OCI-LY3 (cell line): ENCODE measurements at regions not wholly inside any gene's neighbourhood (a gene's known extent, or its start where the extent isn't known, plus 50 kb on each side); places are given as distances from the start of the nearest gene placed in this dataset.
"Not testable (repeated sequence)": the region's sequence is repeated elsewhere in the genome, so short reads cannot be mapped to it uniquely, and the experiment has no call there.

Experiments
- H2AFZ ChIP-seq: fragments of 200-600, 300-600 bp; shearing (Covaris generic); 2 replicates; pipeline ENCODE4 v1.6.0; 2014; ENCODE audit warnings: antibody characterized with exemption, low read depth, low read length
- H3K27ac ChIP-seq: fragments of 200-600, 300-600 bp; sonication (generic); 2 replicates; pipeline ENCODE4 v1.5.1; 2014; ENCODE audit warnings: mild to moderate bottlenecking, low read length, moderate library complexity, mixed read lengths
- H3K27me3 ChIP-seq: fragments of 200-600, 300-600 bp; sonication (generic); 2 replicates; pipeline ENCODE4 v1.6.1; 2014; ENCODE audit warnings: low read depth, low read length, mixed read lengths
- H3K36me3 ChIP-seq: fragments of 200-600, 300-600 bp; sonication (generic); replicated peaks from 2 replicates; pipeline ENCODE3; 2014; ENCODE audit warnings: low read depth, low read length, mixed read lengths
- H3K4me1 ChIP-seq: fragments of 300-600, 200-600 bp; sonication (generic); 2 replicates; pipeline ENCODE4 v1.6.1; 2014; ENCODE audit warnings: low read length, mixed read lengths
- H3K4me2 ChIP-seq: fragments of 200-600, 300-600 bp; sonication (generic); 2 replicates; pipeline ENCODE4 v1.6.1; 2014; ENCODE audit warnings: low read length, mixed read lengths
- H3K4me3 ChIP-seq: fragments of 300-600, 200-600 bp; sonication (generic); 2 replicates; pipeline ENCODE4 v1.5.1; 2014; ENCODE audit warnings: antibody characterized with exemption, mild to moderate bottlenecking, low read length, moderate library complexity
- H3K79me2 ChIP-seq: fragments of 300-600, 200-600 bp; shearing (Covaris generic); 2 replicates; pipeline ENCODE4 v1.6.1; 2014; ENCODE audit warnings: mild to moderate bottlenecking, low read length, mixed read lengths
- H3K9ac ChIP-seq: fragments of 300-600, 200-600 bp; shearing (Covaris generic); 2 replicates; pipeline ENCODE4 v1.6.0; 2014; ENCODE audit warnings: mild to moderate bottlenecking, low read length, moderate library complexity
- H3K9me3 ChIP-seq: fragments of 200-600, 300-600 bp; shearing (Covaris generic); 2 replicates; pipeline ENCODE4 v1.6.1; 2014; ENCODE audit warnings: low read length, mixed read lengths; ENCODE audit not compliant: insufficient read depth
- H4K20me1 ChIP-seq: fragments of 200-600, 300-600 bp; sonication (generic); 2 replicates; pipeline ENCODE4 v1.6.1; 2016; ENCODE audit warnings: low read length, mixed read lengths; ENCODE audit not compliant: insufficient read depth
- CTCF ChIP-seq: fragments of 200-600, 300-600 bp; sonication (generic); IDR thresholded peaks from 2 replicates; pipeline ENCODE4 v1.5.1; 2014; ENCODE audit warnings: antibody characterized with exemption, low read length, low read depth
- EZH2phosphoT487 ChIP-seq: fragments of 200-600 bp; shearing (Covaris generic); IDR thresholded peaks from 2 replicates; pipeline ENCODE4 v1.6.1; 2018; ENCODE audit warnings: antibody characterized with exemption, mixed run types, low read depth

- H3K27ac ChIP-seq = no peak overlapping the region
- H3K9me3 ChIP-seq = no peaks in the 10 kb centered on the region
- H3K79me2 ChIP-seq = no peaks in the 10 kb centered on the region
- H2AFZ ChIP-seq = no peak overlapping the region
- H3K4me1 ChIP-seq = peaks cover 9% of the 10 kb centered on the region; the same call in 1 of the 2 replicates
- no peak overlapping the region for H3K4me2 ChIP-seq
- H3K36me3 ChIP-seq = no peaks in the 10 kb centered on the region
- H3K27me3 ChIP-seq = no peaks in the 10 kb centered on the region
- H4K20me1 ChIP-seq = no peaks in the 10 kb centered on the region
- H3K9ac ChIP-seq = no peak overlapping the region
- TF ChIP-seq EZH2phosphoT487 (no peak), CTCF (no peak)
- H3K4me3 ChIP-seq = no peak overlapping the region
Measured at GRCh38 chr4:117135634-117136354, 50.4 kb upstream of the TRAM1L1 start.

GRCh38 chr4:117137145-117137544 lies 51.8 kb upstream of the TRAM1L1 start:
- H3K79me2 ChIP-seq = no peaks in the 10 kb centered on the region
- no peak overlapping the region for H3K9ac ChIP-seq
- no peaks in the 10 kb centered on the region for H3K36me3 ChIP-seq
- no peak overlapping the region for H2AFZ ChIP-seq
- no peaks in the 10 kb centered on the region for H3K9me3 ChIP-seq
- TF ChIP-seq CTCF (no peak), EZH2phosphoT487 (no peak)
- no peaks in the 10 kb centered on the region for H4K20me1 ChIP-seq
- no peaks in the 10 kb centered on the region for H3K27me3 ChIP-seq
- no peak overlapping the region for H3K4me2 ChIP-seq
- no peak overlapping the region for H3K4me3 ChIP-seq
- peaks cover 9% of the 10 kb centered on the region; the same call in 1 of the 2 replicates for H3K4me1 ChIP-seq
- H3K27ac ChIP-seq = no peak overlapping the region

- H3K9me3 ChIP-seq = not testable (repeated sequence)
Measured at GRCh38 chr4:117138732-117139131, 53.4 kb upstream of the TRAM1L1 start.

GRCh38 chr4:117154251-117154650 lies 68.9 kb upstream of the TRAM1L1 start:
- no peaks in the 10 kb centered on the region for H3K27me3 ChIP-seq
- H3K9me3 ChIP-seq = no peaks in the 10 kb centered on the region; the same call in 1 of the 2 replicates
- no peaks in the 10 kb centered on the region for H3K4me1 ChIP-seq
- H3K4me3 ChIP-seq = no peak overlapping the region
- TF ChIP-seq CTCF = no peak
- TF ChIP-seq EZH2phosphoT487 = no peak
- no peak overlapping the region for H2AFZ ChIP-seq
- no peaks in the 10 kb centered on the region for H3K36me3 ChIP-seq
- no peaks in the 10 kb centered on the region for H3K79me2 ChIP-seq
- H3K9ac ChIP-seq = no peak overlapping the region
- H4K20me1 ChIP-seq = no peaks in the 10 kb centered on the region
- H3K27ac ChIP-seq = no peak overlapping the region
- H3K4me2 ChIP-seq = no peak overlapping the region

More at GRCh38 chr4:117138732-117139131, 53.4 kb upstream of the TRAM1L1 start:
- not testable (repeated sequence) for H3K27ac ChIP-seq, H3K4me1 ChIP-seq, H3K36me3 ChIP-seq, H4K20me1 ChIP-seq, H3K9ac ChIP-seq, H3K4me2 ChIP-seq, H3K27me3 ChIP-seq, H3K4me3 ChIP-seq, H3K79me2 ChIP-seq, H2AFZ ChIP-seq
